Upper lobe of left lung (tissue), 4 donors: ENCODE measurements at regions not wholly inside any gene's neighbourhood (a gene's known extent, or its start where the extent isn't known, plus 50 kb on each side); places are given as distances from the start of the nearest gene placed in this dataset.

Experiments
- EP300 ChIP-seq, 4 donors: sonication (generic); formaldehyde crosslinking; IDR thresholded peaks; one replicate each; pipeline ENCODE4 v1.5.1; 2017; ENCODE audit warnings: antibody characterized with exemption in 4 of 4, control low read depth in 2 of 4
- POLR2A ChIP-seq, 4 donors: fragments of 450-650 bp; IDR thresholded peaks; one replicate each; pipeline ENCODE4 v1.5.1; 2016 to 2017; ENCODE audit warnings: antibody characterized with exemption in 4 of 4, mild to moderate bottlenecking in 2 of 4
- POLR2AphosphoS5 ChIP-seq, 2 donors: sonication (generic); formaldehyde crosslinking; IDR thresholded peaks; one replicate each; pipeline ENCODE4 v1.5.1; 2017; ENCODE audit warnings: antibody characterized with exemption in 2 of 2
- TF ChIP-seq, protein P1 (sequence below), 6 experiments: fragments of 450-650 bp in 4 of 6; fragments of 200-600 bp in 2 of 6; sonication (generic) in 2 of 6; IDR thresholded peaks; one replicate each; pipeline ENCODE4 v1.5.1; 2016 to 2019; ENCODE audit warnings: antibody characterized with exemption in 6 of 6

DNA sequence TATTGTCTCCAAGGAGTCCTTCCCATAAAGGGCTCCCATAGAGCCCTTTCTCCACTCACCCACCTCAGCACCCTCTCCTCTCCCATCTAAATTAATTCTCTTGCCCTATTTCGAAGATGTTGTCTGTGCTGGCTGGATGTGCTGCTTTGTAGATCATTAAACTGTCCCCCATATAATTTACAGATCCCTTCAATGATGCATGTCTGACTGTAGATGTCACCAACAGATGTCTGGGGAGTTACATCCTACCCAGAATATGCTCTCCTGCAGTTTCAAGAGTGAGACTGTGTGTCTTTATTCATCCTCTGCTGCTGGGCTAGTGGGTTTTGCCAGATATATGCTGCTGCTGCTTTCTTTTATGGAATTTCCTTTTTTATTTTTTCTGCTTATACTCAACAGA is 351.2 kb downstream of the MLLT3 start:
- TF ChIP-seq POLR2AphosphoS5 (IDR thresholded peaks at IDR 0.05) (no peak), POLR2A (IDR thresholded peaks at IDR 0.05) (no peak), EP300 (IDR thresholded peaks at IDR 0.05) (no peak)
- TF ChIP-seq, protein P1, sequence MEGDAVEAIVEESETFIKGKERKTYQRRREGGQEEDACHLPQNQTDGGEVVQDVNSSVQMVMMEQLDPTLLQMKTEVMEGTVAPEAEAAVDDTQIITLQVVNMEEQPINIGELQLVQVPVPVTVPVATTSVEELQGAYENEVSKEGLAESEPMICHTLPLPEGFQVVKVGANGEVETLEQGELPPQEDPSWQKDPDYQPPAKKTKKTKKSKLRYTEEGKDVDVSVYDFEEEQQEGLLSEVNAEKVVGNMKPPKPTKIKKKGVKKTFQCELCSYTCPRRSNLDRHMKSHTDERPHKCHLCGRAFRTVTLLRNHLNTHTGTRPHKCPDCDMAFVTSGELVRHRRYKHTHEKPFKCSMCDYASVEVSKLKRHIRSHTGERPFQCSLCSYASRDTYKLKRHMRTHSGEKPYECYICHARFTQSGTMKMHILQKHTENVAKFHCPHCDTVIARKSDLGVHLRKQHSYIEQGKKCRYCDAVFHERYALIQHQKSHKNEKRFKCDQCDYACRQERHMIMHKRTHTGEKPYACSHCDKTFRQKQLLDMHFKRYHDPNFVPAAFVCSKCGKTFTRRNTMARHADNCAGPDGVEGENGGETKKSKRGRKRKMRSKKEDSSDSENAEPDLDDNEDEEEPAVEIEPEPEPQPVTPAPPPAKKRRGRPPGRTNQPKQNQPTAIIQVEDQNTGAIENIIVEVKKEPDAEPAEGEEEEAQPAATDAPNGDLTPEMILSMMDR (IDR thresholded peaks at IDR 0.05): no peak
